Liver (tissue), 3 donors: ENCODE measurements at regions not wholly inside any gene's neighbourhood (a gene's known extent, or its start where the extent isn't known, plus 50 kb on each side); places are given as distances from the start of the nearest gene placed in this dataset.

Experiments
- EGR1 ChIP-seq, 2 donors: IDR thresholded peaks; 2 replicates each; pipeline ENCODE4 v1.6.1; 2016 to 2018; ENCODE audit warnings: antibody characterized with exemption in 2 of 2, low read depth in 2 of 2
- GABPA ChIP-seq, 2 donors: IDR thresholded peaks in 1 of 2; conservative IDR thresholded peaks in 1 of 2; 2 replicates each; pipeline ENCODE4 v1.6.1; 2016; ENCODE audit warnings: antibody characterized with exemption in 2 of 2, mild to moderate bottlenecking in 1 of 2, moderate library complexity in 1 of 2
- JUND ChIP-seq, 2 donors: IDR thresholded peaks; 2 replicates each; pipeline ENCODE4 v1.6.1; 2016; ENCODE audit warnings: antibody characterized with exemption in 2 of 2
- RAD21 ChIP-seq, 2 donors: IDR thresholded peaks; 2 replicates each; pipeline ENCODE4 v1.6.1; 2016; ENCODE audit warnings: antibody characterized with exemption in 2 of 2, mild to moderate bottlenecking in 2 of 2
- SP1 ChIP-seq: IDR thresholded peaks from 2 replicates; pipeline ENCODE4 v1.6.1; 2018; ENCODE audit warnings: antibody characterized with exemption, mild to moderate bottlenecking
- TAF1 ChIP-seq: conservative IDR thresholded peaks from 2 replicates; pipeline ENCODE4 v1.6.1; 2016; ENCODE audit warnings: antibody characterized with exemption, mild to moderate bottlenecking
- YY1 ChIP-seq: IDR thresholded peaks from 2 replicates; pipeline ENCODE4 v1.6.1; 2016; ENCODE audit warnings: antibody characterized with exemption, mild to moderate bottlenecking
- TF ChIP-seq, protein P1 (sequence below): fragments of 150-350 bp; IDR thresholded peaks from 2 replicates; pipeline ENCODE4 v1.5.1; 2017; ENCODE audit warnings: improper control_type of control experiment, low read depth, low read length; ENCODE audit not compliant: missing input control
- TF ChIP-seq, protein P2 (sequence below): IDR thresholded peaks from 2 replicates; pipeline ENCODE4 v1.6.1; 2016; ENCODE audit warnings: antibody characterized with exemption, mild to moderate bottlenecking
- TF ChIP-seq, protein P3 (sequence below): IDR thresholded peaks from 2 replicates; pipeline ENCODE4 v1.6.1; 2016; ENCODE audit warnings: antibody characterized with exemption
- donor health status: healthy.
- donor health status: healthy.

DNA sequence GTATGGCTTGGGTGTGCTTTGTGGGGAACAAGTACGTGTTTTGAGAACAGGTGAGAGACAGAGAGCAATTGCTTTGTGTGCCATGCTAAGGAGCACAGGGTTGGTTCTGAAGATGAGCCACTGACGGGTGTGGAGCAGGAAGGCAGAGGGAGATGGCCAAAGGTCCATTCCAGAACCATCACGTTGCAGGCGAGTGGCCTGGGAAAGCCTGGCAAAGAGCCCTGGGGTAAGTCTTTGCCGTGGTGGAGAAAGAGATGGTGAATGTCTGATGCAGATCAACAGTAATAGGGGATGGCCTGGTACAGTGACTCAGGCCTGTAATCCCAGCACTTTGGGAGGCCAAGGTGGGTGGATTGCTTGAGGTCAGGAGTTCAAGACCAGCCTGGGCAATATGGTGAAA is 93.5 kb upstream of the ZNF521 start:
- TF ChIP-seq EGR1 (IDR thresholded peaks at IDR 0.05; ENCODE audit: low read depth in 2 of 2): no peak
- TF ChIP-seq, protein P1, sequence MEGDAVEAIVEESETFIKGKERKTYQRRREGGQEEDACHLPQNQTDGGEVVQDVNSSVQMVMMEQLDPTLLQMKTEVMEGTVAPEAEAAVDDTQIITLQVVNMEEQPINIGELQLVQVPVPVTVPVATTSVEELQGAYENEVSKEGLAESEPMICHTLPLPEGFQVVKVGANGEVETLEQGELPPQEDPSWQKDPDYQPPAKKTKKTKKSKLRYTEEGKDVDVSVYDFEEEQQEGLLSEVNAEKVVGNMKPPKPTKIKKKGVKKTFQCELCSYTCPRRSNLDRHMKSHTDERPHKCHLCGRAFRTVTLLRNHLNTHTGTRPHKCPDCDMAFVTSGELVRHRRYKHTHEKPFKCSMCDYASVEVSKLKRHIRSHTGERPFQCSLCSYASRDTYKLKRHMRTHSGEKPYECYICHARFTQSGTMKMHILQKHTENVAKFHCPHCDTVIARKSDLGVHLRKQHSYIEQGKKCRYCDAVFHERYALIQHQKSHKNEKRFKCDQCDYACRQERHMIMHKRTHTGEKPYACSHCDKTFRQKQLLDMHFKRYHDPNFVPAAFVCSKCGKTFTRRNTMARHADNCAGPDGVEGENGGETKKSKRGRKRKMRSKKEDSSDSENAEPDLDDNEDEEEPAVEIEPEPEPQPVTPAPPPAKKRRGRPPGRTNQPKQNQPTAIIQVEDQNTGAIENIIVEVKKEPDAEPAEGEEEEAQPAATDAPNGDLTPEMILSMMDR: no peak
- TF ChIP-seq, protein P2, sequence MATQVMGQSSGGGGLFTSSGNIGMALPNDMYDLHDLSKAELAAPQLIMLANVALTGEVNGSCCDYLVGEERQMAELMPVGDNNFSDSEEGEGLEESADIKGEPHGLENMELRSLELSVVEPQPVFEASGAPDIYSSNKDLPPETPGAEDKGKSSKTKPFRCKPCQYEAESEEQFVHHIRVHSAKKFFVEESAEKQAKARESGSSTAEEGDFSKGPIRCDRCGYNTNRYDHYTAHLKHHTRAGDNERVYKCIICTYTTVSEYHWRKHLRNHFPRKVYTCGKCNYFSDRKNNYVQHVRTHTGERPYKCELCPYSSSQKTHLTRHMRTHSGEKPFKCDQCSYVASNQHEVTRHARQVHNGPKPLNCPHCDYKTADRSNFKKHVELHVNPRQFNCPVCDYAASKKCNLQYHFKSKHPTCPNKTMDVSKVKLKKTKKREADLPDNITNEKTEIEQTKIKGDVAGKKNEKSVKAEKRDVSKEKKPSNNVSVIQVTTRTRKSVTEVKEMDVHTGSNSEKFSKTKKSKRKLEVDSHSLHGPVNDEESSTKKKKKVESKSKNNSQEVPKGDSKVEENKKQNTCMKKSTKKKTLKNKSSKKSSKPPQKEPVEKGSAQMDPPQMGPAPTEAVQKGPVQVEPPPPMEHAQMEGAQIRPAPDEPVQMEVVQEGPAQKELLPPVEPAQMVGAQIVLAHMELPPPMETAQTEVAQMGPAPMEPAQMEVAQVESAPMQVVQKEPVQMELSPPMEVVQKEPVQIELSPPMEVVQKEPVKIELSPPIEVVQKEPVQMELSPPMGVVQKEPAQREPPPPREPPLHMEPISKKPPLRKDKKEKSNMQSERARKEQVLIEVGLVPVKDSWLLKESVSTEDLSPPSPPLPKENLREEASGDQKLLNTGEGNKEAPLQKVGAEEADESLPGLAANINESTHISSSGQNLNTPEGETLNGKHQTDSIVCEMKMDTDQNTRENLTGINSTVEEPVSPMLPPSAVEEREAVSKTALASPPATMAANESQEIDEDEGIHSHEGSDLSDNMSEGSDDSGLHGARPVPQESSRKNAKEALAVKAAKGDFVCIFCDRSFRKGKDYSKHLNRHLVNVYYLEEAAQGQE: no peak
- TF ChIP-seq, protein P3, sequence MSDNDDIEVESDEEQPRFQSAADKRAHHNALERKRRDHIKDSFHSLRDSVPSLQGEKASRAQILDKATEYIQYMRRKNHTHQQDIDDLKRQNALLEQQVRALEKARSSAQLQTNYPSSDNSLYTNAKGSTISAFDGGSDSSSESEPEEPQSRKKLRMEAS: no peak
- TF ChIP-seq GABPA (IDR thresholded peaks at IDR 0.05 in 1 of 2, conservative IDR thresholded peaks at IDR 0.05 in 1 of 2): no peak
- TF ChIP-seq YY1: no peak
- no peak for TF ChIP-seq TAF1
- TF ChIP-seq RAD21 (IDR thresholded peaks at IDR 0.05): no peak
- TF ChIP-seq SP1: no peak
- no peak for TF ChIP-seq JUND (IDR thresholded peaks at IDR 0.05)
